22Rv1 (cell line): ENCODE measurements at regions not wholly inside any gene's neighbourhood (a gene's known extent, or its start where the extent isn't known, plus 50 kb on each side); places are given as distances from the start of the nearest gene placed in this dataset.

Source experiments
- CTCF ChIP-seq: fragments of 450-650 bp; IDR thresholded peaks from 2 replicates; pipeline ENCODE4 v1.5.1; 2017; ENCODE audit warnings: mild to moderate bottlenecking
- ZFX ChIP-seq: fragments of 450-650 bp; IDR thresholded peaks from 2 replicates; pipeline ENCODE4 v1.6.1; 2017; ENCODE audit warnings: antibody characterized with exemption, borderline replicate concordance

GRCh38 chr21:23960769-23961168 lies 1646.5 kb downstream of the MRPL39 start:
- TF ChIP-seq CTCF (no peak), ZFX (no peak)
